ENCODE measurements at regions not wholly inside any gene's neighbourhood (a gene's known extent, or its start where the extent isn't known, plus 50 kb on each side); places are given as distances from the start of the nearest gene placed in this dataset.

- Histone ChIP-seq H3K27me3 (ENCODE audit: insufficient read depth, low read length) (no peaks in the 10 kb centered on the region), H2BK12ac (ENCODE audit: insufficient read length, low read depth, low read length) (no peak overlapping the region), H2BK15ac (ENCODE audit: low read depth, low read length) (no peak overlapping the region), H4K91ac (ENCODE audit: insufficient read length, low read depth, low read length) (no peak overlapping the region), H3K4me2 (ENCODE audit: insufficient read depth, insufficient read length, low read length) (no peak overlapping the region), H3K9me3 (ENCODE audit: control insufficient read depth, low read depth, low read length) (no peaks in the 10 kb centered on the region), H3K23ac (ENCODE audit: insufficient read length, low read depth, low read length) (no peak overlapping the region), H3K4me1 (ENCODE audit: insufficient read depth, low read length) (no peaks in the 10 kb centered on the region; the same call in 1 of the 2 replicates), H2BK5ac (ENCODE audit: insufficient read length, low read length) (no peak overlapping the region), H3T11ph (ENCODE audit: low read length) (no peak overlapping the region), H3K14ac (ENCODE audit: insufficient read depth, low read length) (no peak overlapping the region), H3K79me2 (ENCODE audit: insufficient read depth, low read length) (no peaks in the 10 kb centered on the region), H2AK5ac (ENCODE audit: insufficient read length, low read length) (no peak overlapping the region), H3K79me1 (ENCODE audit: insufficient read depth, low read depth, low read length, poor library complexity, severe bottlenecking) (no peaks in the 10 kb centered on the region), H2BK20ac (ENCODE audit: low read depth, low read length, poor library complexity, severe bottlenecking) (no peak overlapping the region), H3K27ac (ENCODE audit: insufficient read length, low read depth, low read length) (no peak overlapping the region), H3K18ac (ENCODE audit: insufficient read length, low read depth, low read length) (no peak overlapping the region), H2AFZ (ENCODE audit: low read length) (no peak overlapping the region), H2BK120ac (ENCODE audit: low read depth, low read length, poor library complexity, severe bottlenecking) (no peak overlapping the region), H3K23me2 (ENCODE audit: insufficient read length, low read depth, low read length, poor library complexity, severe bottlenecking) (no peaks in the 10 kb centered on the region), H4K20me1 (ENCODE audit: control insufficient read depth, insufficient read depth, insufficient read length) (no peaks in the 10 kb centered on the region), H4K5ac (ENCODE audit: insufficient read length, low read depth, low read length) (no peak overlapping the region), H3K9ac (ENCODE audit: extremely low read depth, insufficient read length, low read length) (no peak overlapping the region), H3K56ac (ENCODE audit: insufficient read length, low read depth, low read length) (no peak overlapping the region), H4K8ac (replicated peaks; ENCODE audit: insufficient read length, low read depth, low read length) (no peak overlapping the region), H3K4ac (ENCODE audit: low read depth, low read length) (no peak overlapping the region)
- TF ChIP-seq CTCF (conservative IDR thresholded peaks at IDR 0.05): no peak
- Mint-ChIP-seq H3K27ac (no peak overlapping the region), H3K4me1 (peaks cover 7% of the 10 kb centered on the region in 2 experiments), H3K9me3 (no peaks in the 10 kb centered on the region), H3K27me3 (ENCODE audit: low read depth) (no peaks in the 10 kb centered on the region), H3K4me3 (no peak overlapping the region), H3K36me3 (ENCODE audit: insufficient read depth in 1 of 3, low read depth in 3 of 3) (no peaks in the 10 kb centered on the region)
- DNase-seq: no peak
- 100% methylated on average over 1 of the region's 2 CpGs for WGBS (ENCODE audit: extremely low coverage, insufficient read length, low lambda C conversion rate)
These were observed 93.5 kb upstream of the NR3C1 start for GRCh38 chr5:143496943-143497342.

Data from H9 (cell line).